Stimulated activated naive CD8-positive, alpha-beta T cell treated with anti-CD3 and anti-CD28 coated beads, Interleukin-15, Interleukin-2, amounts not matched to agents 100 U/mL and 50 U/mL, for 24 hours (primary cell): ENCODE measurements at regions not wholly inside any gene's neighbourhood (a gene's known extent, or its start where the extent isn't known, plus 50 kb on each side); places are given as distances from the start of the nearest gene placed in this dataset.
"Not testable (repeated sequence)": the region's sequence is repeated elsewhere in the genome, so short reads cannot be mapped to it uniquely, and the experiment has no call there.

Experiments
- ATAC-seq: fragments of 150-1000 bp; cut with Tn5 transposase; one replicate; pipeline ENCODE4 v1.10.0; 2021
- DNase-seq: peaks from one replicate; pipeline ENCODE4 v3.0.0; 2021

- ATAC-seq (no peak), DNase-seq (no peak)
These were observed 183.2 kb upstream of the RAB6C start for GRCh38 chr2:129796225-129796624.

- no peak for DNase-seq
- ATAC-seq = no peak
These were observed 182.5 kb upstream of the RAB6C start for GRCh38 chr2:129796801-129797488.

- ATAC-seq (no peak), DNase-seq (no peak)
These were observed 181.8 kb upstream of the RAB6C start for GRCh38 chr2:129797489-129798300.

- no peak for ATAC-seq
- no peak for DNase-seq
These were observed 181.2 kb upstream of the RAB6C start for GRCh38 chr2:129798301-129798581.

- no peak for ATAC-seq
- DNase-seq = no peak
These were observed 180.8 kb upstream of the RAB6C start for GRCh38 chr2:129798626-129799025.

GRCh38 chr2:129799036-129799958, 180.2 kb upstream of the RAB6C start:
- ATAC-seq (no peak), DNase-seq (no peak)

GRCh38 chr2:129800285-129800684, 179.2 kb upstream of the RAB6C start:
- no peak for DNase-seq

GRCh38 chr2:129800686-129801085, 178.8 kb upstream of the RAB6C start:
- DNase-seq (no peak), ATAC-seq (no peak)

More at GRCh38 chr2:129800285-129800684, 179.2 kb upstream of the RAB6C start:
- ATAC-seq = no peak

GRCh38 chr2:129801575-129801974, 177.9 kb upstream of the RAB6C start:
- no peak for DNase-seq
- ATAC-seq = no peak

- DNase-seq (no peak), ATAC-seq (no peak)
These were observed 177.2 kb upstream of the RAB6C start for GRCh38 chr2:129802290-129802689.

- ATAC-seq (no peak), DNase-seq (no peak)
These were observed 176.4 kb upstream of the RAB6C start for GRCh38 chr2:129803032-129803431.

- ATAC-seq = no peak
- no peak for DNase-seq
These were observed 175.6 kb upstream of the RAB6C start for GRCh38 chr2:129803871-129804270.

- ATAC-seq (no peak), DNase-seq (no peak)
These were observed 173.6 kb upstream of the RAB6C start for GRCh38 chr2:129805899-129806298.

- no peak for DNase-seq
These were observed 173.1 kb upstream of the RAB6C start for GRCh38 chr2:129806317-129806716.

GRCh38 chr2:129806990-129807389, 172.5 kb upstream of the RAB6C start:
- ATAC-seq (no peak), DNase-seq (no peak)

More at GRCh38 chr2:129806317-129806716, 173.1 kb upstream of the RAB6C start:
- no peak for ATAC-seq

GRCh38 chr2:129807642-129808338, 171.7 kb upstream of the RAB6C start:
- ATAC-seq, DNase-seq: not testable (repeated sequence)

- no peak for DNase-seq
- ATAC-seq = no peak
These were observed 168.9 kb upstream of the RAB6C start for GRCh38 chr2:129810521-129810920.

- ATAC-seq = peak; percentile 91
- DNase-seq = peak; percentile 20
These were observed 167.4 kb upstream of the RAB6C start for GRCh38 chr2:129812071-129812470.

GRCh38 chr2:129812654-129813053, 166.8 kb upstream of the RAB6C start:
- DNase-seq = no peak

GRCh38 chr2:129813404-129813803, 166.1 kb upstream of the RAB6C start:
- ATAC-seq (no peak), DNase-seq (no peak)

More at GRCh38 chr2:129812654-129813053, 166.8 kb upstream of the RAB6C start:
- ATAC-seq = no peak

GRCh38 chr2:129816813-129817574, 162.5 kb upstream of the RAB6C start:
- no peak for ATAC-seq
- no peak for DNase-seq
